Trophoblast cell (in vitro differentiated cells and primary cell): ENCODE measurements at regions not wholly inside any gene's neighbourhood (a gene's known extent, or its start where the extent isn't known, plus 50 kb on each side); places are given as distances from the start of the nearest gene placed in this dataset.

Experiments used
- DNase-seq, 2 donors: peaks; one replicate each; pipeline ENCODE4 v3.0.0-alpha.2; 2016
- H2AFZ ChIP-seq: 2 replicates; pipeline ENCODE4 v1.6.1; 2013; ENCODE audit warnings: low read length, moderate library complexity, mild to moderate bottlenecking; ENCODE audit not compliant: insufficient read depth, poor library complexity
- H2AK5ac ChIP-seq: 2 replicates; pipeline ENCODE4 v1.6.1; 2013; ENCODE audit warnings: mild to moderate bottlenecking, low read length
- H2BK120ac ChIP-seq: 2 replicates; pipeline ENCODE4 v1.6.1; 2013; ENCODE audit warnings: low read length, mild to moderate bottlenecking, moderate library complexity; ENCODE audit not compliant: insufficient read depth, poor library complexity
- H2BK12ac ChIP-seq: 2 replicates; pipeline ENCODE4 v1.6.1; 2013; ENCODE audit warnings: mild to moderate bottlenecking, low read length, moderate library complexity
- H2BK5ac ChIP-seq: 2 replicates; pipeline ENCODE4 v1.6.1; 2013; ENCODE audit warnings: low read length, low read depth, moderate library complexity, mild to moderate bottlenecking; ENCODE audit not compliant: poor library complexity
- H3K14ac ChIP-seq: 2 replicates; pipeline ENCODE4 v1.6.1; 2013; ENCODE audit warnings: mild to moderate bottlenecking, low read length
- H3K18ac ChIP-seq: 2 replicates; pipeline ENCODE4 v1.6.1; 2013; ENCODE audit warnings: mild to moderate bottlenecking, low read length
- H3K23ac ChIP-seq: 2 replicates; pipeline ENCODE4 v1.6.1; 2013; ENCODE audit warnings: low read length
- H3K27ac ChIP-seq: 2 replicates; pipeline ENCODE4 v1.5.1; 2013; ENCODE audit warnings: low read depth, mild to moderate bottlenecking, inconsistent platforms, low read length, moderate library complexity
- H3K27me3 ChIP-seq: 2 replicates; pipeline ENCODE4 v1.6.1; 2013; ENCODE audit warnings: inconsistent platforms, mild to moderate bottlenecking, low read length, moderate library complexity; ENCODE audit not compliant: insufficient read depth
- H3K36me3 ChIP-seq, 2 experiments: 1 replicate in 1 of 2; 2 replicates in 1 of 2; pipeline ENCODE4 v1.6.1; 2013; ENCODE audit warnings: low read length in 2 of 2, mild to moderate bottlenecking in 2 of 2, moderate library complexity in 1 of 2; ENCODE audit not compliant: insufficient read depth in 2 of 2, control insufficient read depth in 1 of 2
- H3K4ac ChIP-seq: 2 replicates; pipeline ENCODE4 v1.6.1; 2013; ENCODE audit warnings: low read depth, mild to moderate bottlenecking, low read length, moderate library complexity
- H3K4me1 ChIP-seq, 2 experiments: 1 replicate in 1 of 2; 2 replicates in 1 of 2; pipeline ENCODE4 v1.6.1; 2013; ENCODE audit warnings: low read length in 2 of 2, mild to moderate bottlenecking in 2 of 2, moderate library complexity in 1 of 2; ENCODE audit not compliant: insufficient read depth in 2 of 2, control insufficient read depth in 1 of 2
- H3K4me2 ChIP-seq: 2 replicates; pipeline ENCODE4 v1.6.1; 2013; ENCODE audit warnings: inconsistent platforms, mild to moderate bottlenecking, low read length, moderate library complexity
- H3K4me3 ChIP-seq: 2 replicates; pipeline ENCODE4 v1.5.1; 2013; ENCODE audit warnings: mild to moderate bottlenecking, low read depth, low read length, inconsistent platforms
- H3K79me1 ChIP-seq: one replicate; pipeline ENCODE4 v1.6.1; 2013; ENCODE audit warnings: low read length
- H3K79me2 ChIP-seq: 2 replicates; pipeline ENCODE4 v1.6.1; 2013; ENCODE audit warnings: low read length, mild to moderate bottlenecking; ENCODE audit not compliant: control insufficient read depth, insufficient read depth, poor library complexity
- H3K9ac ChIP-seq: 2 replicates; pipeline ENCODE4 v1.6.1; 2013; ENCODE audit warnings: mild to moderate bottlenecking, low read length
- H3K9me3 ChIP-seq: 2 replicates; pipeline ENCODE4 v1.6.1; 2013; ENCODE audit warnings: low read depth, mild to moderate bottlenecking, control low read depth, inconsistent platforms, low read length; ENCODE audit not compliant: insufficient read depth
- H4K12ac ChIP-seq: 2 replicates; pipeline ENCODE4 v1.6.1; 2013; ENCODE audit warnings: low read depth, mild to moderate bottlenecking, low read length, moderate library complexity
- H4K8ac ChIP-seq: 2 replicates; pipeline ENCODE4 v1.6.1; 2013; ENCODE audit warnings: low read depth, mild to moderate bottlenecking, low read length, moderate library complexity
- H4K91ac ChIP-seq: one replicate; pipeline ENCODE4 v1.6.1; 2013; ENCODE audit warnings: low read depth, mild to moderate bottlenecking, low read length, moderate library complexity
- WGBS: extraction: QIAGEN DNeasy Blood & Tissue Kit; methylation state at CpG from one replicate; pipeline ENCODE4 v1.1.7; 2013; ENCODE audit warnings: missing lambda C conversion rate; ENCODE audit not compliant: insufficient read length, insufficient coverage; ENCODE audit errors: extremely low coverage; 5-methylcytosine and 5-hydroxymethylcytosine counted together

- Histone ChIP-seq H4K91ac (no peak overlapping the region), H3K4me1 (no peaks in the 10 kb centered on the region), H2BK120ac (no peak overlapping the region), H2AK5ac (no peak overlapping the region), H4K8ac (no peak overlapping the region), H3K4me3 (no peak overlapping the region), H3K4me2 (no peak overlapping the region), H3K79me1 (no peaks in the 10 kb centered on the region), H3K23ac (no peak overlapping the region), H3K27me3 (no peaks in the 10 kb centered on the region), H3K36me3 (no peaks in the 10 kb centered on the region), H3K18ac (no peak overlapping the region), H3K4ac (no peak overlapping the region), H3K9me3 (no peaks in the 10 kb centered on the region), H3K27ac (no peak overlapping the region), H2AFZ (no peak overlapping the region), H2BK12ac (no peak overlapping the region), H3K9ac (no peak overlapping the region), H3K79me2 (no peaks in the 10 kb centered on the region), H2BK5ac (no peak overlapping the region), H4K12ac (no peak overlapping the region), H3K14ac (no peak overlapping the region)
- no CpG with 5 or more reads among the region's 4 CpGs for WGBS
- no peak for DNase-seq
Observed at GRCh38 chr2:123696021-123696420, 329.1 kb upstream of the CNTNAP5 start.

DNA sequence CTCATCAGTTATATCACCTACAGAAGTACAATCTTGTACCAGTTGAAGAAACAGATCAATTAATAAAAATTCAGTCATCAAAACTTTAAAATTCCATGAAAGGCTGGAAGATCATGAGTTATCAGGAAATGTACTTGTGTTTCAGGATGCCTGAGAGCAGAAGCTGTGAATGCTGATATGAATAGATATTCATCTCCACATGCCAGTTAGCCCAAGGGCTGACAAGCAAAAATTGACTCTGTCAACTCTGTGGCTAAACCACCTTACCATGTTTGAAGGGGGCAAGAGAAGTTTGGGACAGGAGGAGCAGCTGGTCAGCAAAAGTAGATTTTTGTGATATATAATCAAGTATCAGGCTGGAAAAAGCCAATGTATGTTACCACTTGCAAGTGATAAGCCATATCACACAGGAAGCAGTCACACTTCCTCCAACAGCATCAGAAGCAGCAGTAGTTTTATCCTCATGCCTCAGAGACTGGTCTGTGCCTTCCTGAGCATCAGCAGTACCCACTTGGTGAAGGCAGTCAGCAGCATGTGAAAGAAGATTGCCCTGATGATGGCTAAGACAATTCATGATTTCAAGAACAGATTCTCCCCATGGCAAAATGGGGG is 328.2 kb upstream of the CNTNAP5 start:
- H3K4me1 ChIP-seq = no peaks in the 10 kb centered on the region
- H4K12ac ChIP-seq = no peak overlapping the region
- H3K18ac ChIP-seq = no peak overlapping the region
- H2AFZ ChIP-seq = no peak overlapping the region
- H3K23ac ChIP-seq = no peak overlapping the region
- H3K9me3 ChIP-seq = no peaks in the 10 kb centered on the region
- no peak for DNase-seq
- H3K79me1 ChIP-seq = no peaks in the 10 kb centered on the region
- H3K4me3 ChIP-seq = no peak overlapping the region
- H3K27ac ChIP-seq = no peak overlapping the region
- no peak overlapping the region for H4K8ac ChIP-seq
- H3K27me3 ChIP-seq = no peaks in the 10 kb centered on the region
- no peak overlapping the region for H3K4me2 ChIP-seq
- H3K36me3 ChIP-seq = no peaks in the 10 kb centered on the region
- H3K4ac ChIP-seq = no peak overlapping the region
- no peak overlapping the region for H2AK5ac ChIP-seq
- no peak overlapping the region for H2BK120ac ChIP-seq
- no peak overlapping the region for H4K91ac ChIP-seq
- H3K9ac ChIP-seq = no peak overlapping the region
- no peaks in the 10 kb centered on the region for H3K79me2 ChIP-seq
- no peak overlapping the region for H2BK12ac ChIP-seq
- no peak overlapping the region for H3K14ac ChIP-seq
- H2BK5ac ChIP-seq = no peak overlapping the region

GRCh38 chr2:123715467-123715982 is 309.6 kb upstream of the CNTNAP5 start:
- Histone ChIP-seq H4K91ac (no peak overlapping the region), H3K4me3 (no peak overlapping the region), H3K79me1 (no peaks in the 10 kb centered on the region), H3K4me2 (no peak overlapping the region), H3K9me3 (no peaks in the 10 kb centered on the region), H2AFZ (no peak overlapping the region), H4K12ac (no peak overlapping the region), H3K36me3 (no peaks in the 10 kb centered on the region), H3K4ac (no peak overlapping the region), H2AK5ac (no peak overlapping the region), H2BK120ac (no peak overlapping the region), H4K8ac (no peak overlapping the region), H3K9ac (no peak overlapping the region), H3K79me2 (no peaks in the 10 kb centered on the region), H3K23ac (no peak overlapping the region), H3K27ac (no peak overlapping the region), H3K18ac (no peak overlapping the region), H3K14ac (no peak overlapping the region), H2BK5ac (no peak overlapping the region), H3K27me3 (no peaks in the 10 kb centered on the region), H2BK12ac (no peak overlapping the region), H3K4me1 (no peaks in the 10 kb centered on the region)
- no CpG with 5 or more reads among the region's 3 CpGs for WGBS
- DNase-seq = no peak

DNA sequence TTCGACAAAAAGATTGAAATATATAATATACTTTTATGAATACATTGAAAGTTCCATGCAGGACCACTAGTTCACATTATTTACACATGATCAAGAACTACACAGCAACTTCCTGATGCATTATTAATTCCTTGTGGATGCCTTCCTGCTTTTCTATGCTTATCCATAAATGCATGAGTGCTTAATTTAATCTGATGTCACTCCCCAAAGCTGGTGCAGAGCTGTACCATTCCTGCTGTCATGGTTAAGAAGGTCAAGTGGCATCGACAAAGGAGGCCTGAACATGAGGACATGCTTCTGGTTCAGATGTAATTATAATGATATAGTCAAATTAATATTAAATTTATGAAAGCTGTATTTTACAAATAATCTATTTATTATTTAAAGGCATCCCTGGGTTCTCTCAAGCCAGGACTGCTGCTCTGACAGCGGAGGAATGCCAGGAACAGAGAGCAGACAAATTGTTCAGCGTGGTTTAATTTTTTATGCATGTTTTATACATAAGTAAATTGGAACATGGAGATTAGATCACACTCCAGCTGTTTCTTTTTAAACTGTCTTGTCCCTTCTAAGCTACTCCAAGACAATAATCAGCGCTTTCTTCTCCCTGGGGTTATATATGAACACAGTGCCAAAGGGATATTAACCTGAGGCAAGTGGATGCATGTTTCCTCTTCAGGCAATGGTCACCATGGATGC is 307.3 kb upstream of the CNTNAP5 start:
- Histone ChIP-seq H3K79me2 (no peaks in the 10 kb centered on the region), H3K4ac (no peak overlapping the region), H2BK12ac (no peak overlapping the region), H3K4me3 (no peak overlapping the region), H3K27ac (no peak overlapping the region), H3K23ac (no peak overlapping the region), H2BK120ac (no peak overlapping the region), H3K18ac (no peak overlapping the region), H2AK5ac (no peak overlapping the region), H3K14ac (no peak overlapping the region), H4K12ac (no peak overlapping the region), H3K4me2 (no peak overlapping the region), H3K27me3 (no peaks in the 10 kb centered on the region), H2BK5ac (no peak overlapping the region), H3K9me3 (no peaks in the 10 kb centered on the region), H2AFZ (no peak overlapping the region), H3K36me3 (no peaks in the 10 kb centered on the region), H3K4me1 (no peaks in the 10 kb centered on the region), H3K79me1 (no peaks in the 10 kb centered on the region), H4K8ac (no peak overlapping the region), H3K9ac (no peak overlapping the region), H4K91ac (no peak overlapping the region)
- DNase-seq = no peak
- no CpG with 5 or more reads among the region's 5 CpGs for WGBS
